HG03108 (cell line): ENCODE measurements at regions not wholly inside any gene's neighbourhood (a gene's known extent, or its start where the extent isn't known, plus 50 kb on each side); places are given as distances from the start of the nearest gene placed in this dataset.
"Not testable (repeated sequence)": the region's sequence is repeated elsewhere in the genome, so short reads cannot be mapped to it uniquely, and the experiment has no call there.

Source experiments
- ATAC-seq: cut with Tn5 transposase; IDR thresholded peaks from one replicate; pipeline ENCODE4 v1.9.1; 2021; ENCODE audit warnings: moderate library complexity; ENCODE audit not compliant: unreplicated experiment

DNA sequence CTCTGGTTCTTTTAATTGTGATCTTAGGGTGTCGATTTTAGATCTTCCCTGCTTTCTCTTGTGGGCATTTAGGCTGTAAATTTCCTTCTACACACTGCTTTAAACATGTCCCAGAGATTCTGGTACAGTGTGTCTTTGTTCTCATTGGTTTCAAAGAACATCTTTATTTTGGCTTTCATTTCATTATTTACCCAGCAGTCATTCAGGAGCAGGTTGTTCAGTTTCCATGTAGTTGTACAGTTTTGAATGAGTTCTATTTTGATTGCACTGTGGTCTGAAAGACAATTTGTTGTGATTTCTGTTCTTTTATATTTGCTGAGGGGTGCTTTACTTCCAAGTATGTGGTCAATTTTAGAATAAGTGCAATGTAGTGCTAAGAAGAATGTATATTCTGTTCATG lies 423.8 kb downstream of the PIK3C3 start:
- ATAC-seq: not testable (repeated sequence)

DNA sequence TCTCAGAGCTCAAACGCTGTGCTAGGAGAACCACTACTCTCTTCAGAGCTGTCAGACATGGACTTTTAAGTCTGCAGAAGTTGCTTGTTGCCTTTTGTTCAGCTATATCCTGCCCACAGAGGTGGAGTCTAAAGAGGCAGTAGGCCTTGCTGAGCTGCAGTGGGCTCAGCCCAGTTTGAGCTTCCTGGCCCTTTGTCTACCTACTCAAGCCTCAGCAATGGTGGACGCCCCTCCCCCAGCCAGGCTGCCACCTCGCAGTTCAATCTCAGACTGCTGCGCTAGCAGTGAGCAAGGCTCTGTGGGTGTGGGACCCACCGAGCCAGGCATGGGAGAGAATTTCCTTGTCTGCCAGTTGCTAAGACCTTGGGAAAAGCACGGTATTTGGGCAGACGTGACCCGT lies 426.2 kb downstream of the PIK3C3 start:
- not testable (repeated sequence) for ATAC-seq

GRCh38 chr18:42392416-42392815 lies 437.4 kb downstream of the PIK3C3 start:
- no peak for ATAC-seq

DNA sequence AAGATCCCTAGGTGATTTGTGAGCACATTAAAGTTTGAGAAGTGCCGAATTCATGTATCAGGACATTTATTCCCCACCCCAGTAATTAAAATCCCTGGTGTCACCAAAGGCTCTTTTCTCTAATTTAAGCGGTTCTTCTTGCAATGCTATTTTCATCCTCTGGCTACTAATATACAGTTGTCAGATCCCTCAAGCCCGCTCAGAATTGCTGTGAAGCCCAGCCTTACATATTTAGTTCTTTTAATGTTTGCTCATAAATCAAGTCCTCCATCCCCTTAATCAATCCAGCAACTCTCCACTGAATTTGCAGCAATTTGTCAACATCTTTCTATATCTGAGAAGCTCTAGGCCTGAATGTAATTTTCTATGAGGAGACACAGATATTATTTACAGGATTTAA lies 437.9 kb downstream of the PIK3C3 start:
- ATAC-seq: no peak

DNA sequence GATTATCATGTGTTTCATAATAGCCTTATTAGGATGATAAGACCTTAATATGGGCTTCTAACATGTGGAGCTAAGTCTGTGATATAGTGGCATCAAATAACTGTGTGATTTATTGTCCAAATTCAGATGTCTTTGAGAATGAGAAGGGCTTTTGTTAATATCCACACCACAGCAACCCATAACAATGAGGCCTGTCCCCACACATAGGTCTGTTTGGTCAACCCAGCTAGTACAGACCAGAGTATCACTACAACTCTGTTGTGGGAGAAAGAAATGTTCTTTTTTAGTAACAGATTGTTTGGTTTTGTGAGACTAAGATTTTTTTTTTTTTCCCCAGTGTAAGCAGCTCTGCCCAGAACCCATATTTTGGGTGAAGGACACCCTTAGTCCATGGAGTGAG lies 439.2 kb downstream of the PIK3C3 start:
- ATAC-seq: no peak

DNA sequence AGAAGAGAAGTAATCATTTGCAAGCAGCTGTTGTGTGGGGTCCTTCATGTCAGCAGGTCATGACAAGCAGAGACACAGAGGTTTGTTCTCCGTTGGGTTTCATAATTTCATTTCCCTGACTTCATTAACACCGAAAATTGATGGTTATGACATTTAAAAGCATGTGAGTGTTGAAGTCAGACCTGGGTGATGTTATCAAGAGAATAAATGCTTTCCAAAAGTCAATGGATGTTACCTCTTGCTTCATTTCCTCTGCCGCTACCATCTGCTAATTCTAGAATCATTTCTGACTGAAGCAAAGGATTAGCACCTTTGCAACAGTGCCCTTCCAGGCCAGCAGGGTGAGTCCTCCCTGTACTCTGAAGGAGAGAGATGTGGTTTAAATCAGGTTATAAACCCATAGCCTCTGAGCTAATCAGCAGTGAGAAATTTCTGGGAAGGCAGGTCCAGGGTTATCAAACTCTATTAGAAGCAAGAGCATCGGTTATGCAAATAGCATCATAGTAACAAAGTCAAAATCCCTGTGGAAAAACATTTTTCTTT lies 446.2 kb downstream of the PIK3C3 start:
- no peak for ATAC-seq

DNA sequence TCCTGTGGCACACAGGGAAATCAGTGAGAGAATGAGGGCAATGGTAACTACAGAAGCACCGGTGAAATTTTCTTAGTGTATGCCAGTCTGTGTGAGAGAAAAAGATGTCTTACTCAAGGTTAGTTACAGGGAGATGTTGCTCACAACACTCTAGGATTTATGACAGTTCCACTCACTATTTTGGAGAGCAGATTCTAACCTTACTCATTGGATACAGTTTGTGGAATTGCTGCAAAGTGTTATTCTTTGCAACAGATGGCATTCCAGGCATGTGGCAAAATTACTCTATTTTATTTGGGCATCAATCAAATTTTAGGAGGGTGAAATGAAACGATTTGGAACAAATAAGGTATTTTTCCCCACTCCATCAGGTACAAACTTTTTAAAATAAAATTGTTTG lies 449.1 kb downstream of the PIK3C3 start:
- ATAC-seq: no peak

DNA sequence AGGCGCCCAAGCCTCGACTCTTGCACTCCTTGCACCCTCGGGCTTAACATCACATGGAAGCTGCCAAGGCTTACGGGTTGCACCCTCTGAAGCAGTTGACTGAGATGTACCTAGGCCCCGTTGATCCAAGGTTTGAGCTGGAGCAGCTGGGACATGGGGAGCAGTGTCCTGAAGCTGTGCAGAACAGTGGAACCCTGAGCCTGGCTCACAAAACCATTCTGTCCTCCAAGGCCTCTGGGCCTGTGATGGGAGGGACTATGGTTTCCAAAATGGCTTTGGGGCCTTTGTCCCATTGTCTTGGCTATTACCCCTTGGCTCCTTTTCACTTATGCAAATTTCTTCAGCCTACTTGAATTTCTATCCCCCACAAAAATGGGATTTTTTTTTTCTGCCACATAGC lies 454.0 kb downstream of the PIK3C3 start:
- ATAC-seq: no peak

DNA sequence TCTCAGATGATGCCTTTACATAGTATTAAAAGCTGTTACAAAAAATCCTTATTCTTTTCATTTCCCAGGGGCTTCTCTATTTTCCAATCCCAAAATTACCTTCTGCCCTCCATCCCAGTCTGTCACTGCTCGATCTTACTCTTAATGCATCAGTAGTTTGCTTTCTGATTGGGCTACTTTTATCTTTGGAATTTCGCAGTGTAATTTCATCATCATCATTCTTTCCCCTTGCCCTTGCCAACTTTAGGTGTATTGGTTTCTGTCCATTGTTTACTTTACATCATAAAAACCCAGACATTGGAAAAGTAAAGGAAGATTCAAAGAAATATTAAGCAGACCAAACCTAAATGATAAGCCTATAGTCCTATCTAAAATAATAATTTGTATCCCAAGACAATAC lies 457.2 kb downstream of the PIK3C3 start:
- no peak for ATAC-seq

GRCh38 chr18:42412896-42413295 lies 457.9 kb downstream of the PIK3C3 start:
- ATAC-seq: no peak

- ATAC-seq: no peak
Observed at GRCh38 chr18:42413870-42414269, 458.8 kb downstream of the PIK3C3 start.

GRCh38 chr18:42414756-42415454 lies 459.9 kb downstream of the PIK3C3 start:
- no peak for ATAC-seq

GRCh38 chr18:42417189-42417588 lies 462.2 kb downstream of the PIK3C3 start:
- no peak for ATAC-seq

GRCh38 chr18:42418121-42418520 lies 463.1 kb downstream of the PIK3C3 start:
- ATAC-seq: no peak

DNA sequence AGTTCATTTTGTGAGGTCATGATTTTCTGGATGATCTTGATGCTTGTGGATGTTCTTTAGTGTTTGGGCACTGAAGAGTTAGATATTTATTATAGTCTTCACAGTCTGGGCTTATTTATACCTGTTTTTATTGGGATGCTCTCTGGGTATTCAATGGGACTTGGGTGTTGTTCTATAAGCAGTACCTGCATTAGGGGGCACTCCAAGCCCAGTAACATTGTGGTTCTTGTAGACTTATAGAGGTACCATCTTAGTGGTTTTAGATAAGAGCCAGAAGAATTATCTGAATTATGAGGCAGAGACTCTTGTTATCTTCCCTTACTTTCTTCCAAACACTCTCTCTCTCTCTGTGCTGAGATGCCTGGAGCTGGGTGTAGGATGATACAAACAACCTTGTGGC lies 470.0 kb downstream of the PIK3C3 start:
- ATAC-seq: no peak

DNA sequence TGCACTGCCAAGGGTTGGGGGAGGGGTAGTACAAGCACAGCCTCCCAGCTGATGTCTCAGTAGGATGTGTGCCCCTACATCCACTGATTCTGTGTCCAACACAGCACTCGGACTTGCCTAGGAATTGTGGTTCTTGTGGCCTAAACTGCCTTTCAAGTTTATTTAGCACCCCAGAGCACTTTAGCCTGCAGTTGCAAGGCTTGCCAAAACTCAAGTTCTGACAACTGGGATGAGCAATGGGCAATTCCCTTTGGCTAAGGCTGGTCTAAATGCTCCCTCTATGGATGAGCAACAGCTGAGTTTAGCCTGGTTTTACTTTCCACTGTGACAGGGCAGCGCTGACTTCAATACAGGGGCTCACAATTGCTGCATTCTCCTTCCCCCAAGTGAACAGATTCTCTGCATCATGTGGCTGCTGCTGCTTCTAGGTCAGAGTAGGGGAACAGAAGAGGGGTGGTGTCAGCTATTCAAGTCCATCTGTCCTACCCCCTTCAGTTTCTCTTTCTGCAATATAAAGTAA lies 471.5 kb downstream of the PIK3C3 start:
- ATAC-seq: no peak

DNA sequence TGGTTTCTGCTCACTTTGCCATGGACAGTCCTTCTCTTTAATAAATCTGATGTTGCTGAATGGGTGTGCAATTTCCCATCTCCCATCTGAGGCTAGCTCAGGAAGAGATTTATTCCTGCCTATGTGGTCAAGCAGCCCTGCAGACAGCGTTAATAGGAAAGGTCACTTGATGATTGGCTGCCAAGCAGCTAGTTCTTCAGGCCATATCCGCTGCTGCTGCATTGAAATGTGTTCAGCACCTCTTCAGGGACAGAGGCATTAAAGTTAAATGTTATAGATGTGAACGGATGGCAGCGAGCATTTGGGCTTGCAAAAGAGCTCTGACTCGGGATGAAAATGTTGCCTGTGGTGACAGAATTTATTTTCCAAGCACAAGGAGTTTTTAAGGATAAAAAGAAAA lies 474.2 kb downstream of the PIK3C3 start:
- ATAC-seq: no peak

DNA sequence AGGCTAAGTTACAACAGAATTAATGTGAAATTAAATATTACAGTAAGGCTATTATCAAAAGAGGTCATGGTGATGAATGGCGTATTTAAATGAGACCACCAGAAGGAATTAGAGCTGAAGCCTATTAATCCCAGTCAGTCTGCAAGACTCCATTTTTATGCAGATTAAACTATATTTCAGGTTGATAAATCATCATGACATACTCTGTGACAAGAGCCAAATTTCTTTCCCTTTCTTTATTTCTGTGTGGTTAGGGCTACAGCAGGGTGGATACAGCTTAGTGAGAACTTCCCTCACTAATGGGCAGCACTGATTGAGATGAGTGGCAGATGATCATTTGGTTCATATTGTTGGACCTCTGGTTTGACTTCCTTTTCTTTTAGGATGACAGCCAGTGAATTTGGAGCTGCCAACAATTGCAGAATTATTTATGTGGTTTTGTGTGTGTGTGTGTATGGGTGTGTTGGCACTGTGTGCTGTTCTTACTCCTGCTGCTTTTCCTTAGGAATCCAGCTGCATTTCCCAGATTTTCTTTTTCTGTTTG lies 481.3 kb downstream of the PIK3C3 start:
- ATAC-seq: no peak

DNA sequence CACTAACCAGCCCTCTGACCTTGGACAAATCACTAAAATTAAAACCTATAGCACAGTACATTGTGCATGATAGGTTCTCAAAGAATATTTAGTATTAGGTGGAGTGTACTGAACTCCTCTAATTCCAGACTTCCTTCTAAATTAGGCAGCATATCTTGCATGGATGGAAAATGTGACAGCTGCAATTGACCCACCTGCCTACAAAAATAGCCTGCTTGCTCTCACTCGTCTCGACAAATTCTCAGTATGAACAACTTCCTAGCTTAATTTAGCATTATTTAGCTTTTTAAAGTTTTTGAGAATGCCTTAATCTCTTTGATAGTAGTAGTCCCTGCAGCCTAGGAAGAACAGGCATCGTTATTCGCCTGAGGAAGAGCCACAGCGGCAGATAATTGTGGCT lies 482.0 kb downstream of the PIK3C3 start:
- no peak for ATAC-seq

GRCh38 chr18:42437646-42438045 lies 482.6 kb downstream of the PIK3C3 start:
- no peak for ATAC-seq

GRCh38 chr18:42442656-42443055 lies 487.6 kb downstream of the PIK3C3 start:
- no peak for ATAC-seq

- ATAC-seq: no peak
Observed at GRCh38 chr18:42444349-42444748, 489.3 kb downstream of the PIK3C3 start.

GRCh38 chr18:42445359-42445758 lies 490.3 kb downstream of the PIK3C3 start:
- no peak for ATAC-seq
